Stimulated activated CD8-positive, alpha-beta memory T cell treated with anti-CD3 and anti-CD28 coated beads, Interleukin-7, amount 100 ng/mL, for 1 hour (primary cell): ENCODE measurements at regions not wholly inside any gene's neighbourhood (a gene's known extent, or its start where the extent isn't known, plus 50 kb on each side); places are given as distances from the start of the nearest gene placed in this dataset.
"Not testable (repeated sequence)": the region's sequence is repeated elsewhere in the genome, so short reads cannot be mapped to it uniquely, and the experiment has no call there.

Source experiments
- DNase-seq, 2 donors: peaks; one replicate each; pipeline ENCODE4 v3.0.0-alpha.2; 2020; ENCODE audit warnings: low read depth in 2 of 2

- DNase-seq, result not testable (repeated sequence)
Observed at GRCh38 chr7:68887116-68887515, 711.2 kb upstream of the AUTS2 start.

DNA sequence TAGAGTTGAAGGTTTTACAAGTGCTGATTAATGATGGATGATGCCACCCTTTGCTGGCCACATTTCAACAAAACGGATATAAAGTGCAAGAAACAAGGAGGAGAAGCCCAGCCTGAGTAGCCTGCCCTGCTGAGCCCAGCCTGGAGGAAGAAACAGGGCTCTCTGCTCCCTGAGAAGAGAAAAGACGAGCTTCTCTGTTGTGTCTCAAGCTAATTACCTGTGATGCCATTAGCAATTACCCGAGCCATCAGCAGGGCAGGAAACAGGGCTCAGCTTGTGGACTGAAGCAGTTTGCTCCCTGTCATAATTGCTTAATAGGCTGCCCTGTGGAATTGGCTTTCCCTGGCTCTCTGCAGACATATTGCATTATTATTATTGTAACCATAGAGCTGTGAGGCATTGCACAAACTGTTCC, 709.3 kb upstream of the AUTS2 start:
- DNase-seq, result no peak

GRCh38 chr7:68892236-68892635, 706.0 kb upstream of the AUTS2 start:
- DNase-seq, result no peak

DNA sequence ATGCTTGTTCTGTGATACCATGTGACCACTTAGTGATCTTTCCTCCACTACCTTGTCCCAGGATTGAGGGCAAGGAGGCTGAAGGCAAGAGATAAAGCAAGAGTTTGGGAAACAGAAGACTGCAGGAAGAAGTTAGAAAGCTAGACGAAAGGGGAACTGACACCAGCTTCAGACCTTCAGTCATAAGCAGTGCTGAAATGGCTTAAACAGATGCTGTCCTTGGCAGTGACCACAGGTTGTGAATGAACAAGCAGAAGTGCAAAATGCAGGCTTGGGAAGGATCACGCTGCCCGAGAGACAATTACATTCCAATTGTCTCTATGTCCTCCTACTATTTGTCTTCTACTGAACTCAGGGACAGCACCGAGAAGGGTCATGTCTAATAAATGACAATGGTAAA, 704.9 kb upstream of the AUTS2 start:
- no peak for DNase-seq

GRCh38 chr7:68899156-68899555, 699.1 kb upstream of the AUTS2 start:
- not testable (repeated sequence) for DNase-seq

DNA sequence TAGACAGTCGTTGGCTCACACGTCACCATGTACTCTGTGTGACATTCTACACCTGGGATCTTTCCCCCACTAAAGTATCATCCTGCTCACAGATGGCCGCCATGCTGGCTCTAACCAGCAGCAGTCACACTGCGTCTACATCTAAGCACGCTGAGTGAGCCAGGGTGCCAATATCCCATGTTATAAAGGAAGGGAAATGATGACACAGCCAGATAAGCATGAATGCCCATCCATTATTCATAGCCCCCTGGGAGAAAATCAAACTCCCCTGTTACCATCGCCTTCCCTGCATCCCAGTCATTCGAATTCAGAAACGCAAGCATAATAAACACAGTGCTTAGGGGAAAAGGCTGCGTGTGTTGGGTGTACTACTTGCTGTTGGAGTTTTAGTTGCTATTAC, 698.2 kb upstream of the AUTS2 start:
- DNase-seq, result no peak

- no peak for DNase-seq
Observed at GRCh38 chr7:68904630-68905029, 693.6 kb upstream of the AUTS2 start.

DNA sequence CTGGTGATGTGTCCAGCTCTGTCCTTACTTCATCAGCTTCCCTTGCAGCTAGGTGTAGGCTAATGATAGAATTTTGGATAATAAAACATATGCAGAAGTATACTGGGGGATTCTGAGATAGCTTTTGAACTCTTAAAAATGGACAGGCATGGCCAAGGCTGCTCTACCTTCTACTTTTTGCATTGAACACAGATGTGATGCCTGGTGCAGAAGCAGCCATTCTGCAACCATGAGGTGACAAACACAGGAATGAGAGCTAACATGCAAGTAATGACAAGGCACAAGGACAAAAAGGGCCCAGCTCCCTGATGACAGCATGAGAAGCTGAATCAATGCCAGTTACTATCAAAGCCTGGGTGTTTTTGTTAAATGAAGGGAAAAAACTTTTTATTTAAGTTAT, 686.5 kb upstream of the AUTS2 start:
- no peak for DNase-seq

GRCh38 chr7:68914006-68914405, 684.3 kb upstream of the AUTS2 start:
- no peak for DNase-seq

- no peak for DNase-seq
Observed at GRCh38 chr7:68917041-68917651, 681.1 kb upstream of the AUTS2 start.

- DNase-seq, result no peak
Observed at GRCh38 chr7:68918621-68919020, 679.7 kb upstream of the AUTS2 start.

- DNase-seq, result no peak
Observed at GRCh38 chr7:68922850-68923249, 675.4 kb upstream of the AUTS2 start.

DNA sequence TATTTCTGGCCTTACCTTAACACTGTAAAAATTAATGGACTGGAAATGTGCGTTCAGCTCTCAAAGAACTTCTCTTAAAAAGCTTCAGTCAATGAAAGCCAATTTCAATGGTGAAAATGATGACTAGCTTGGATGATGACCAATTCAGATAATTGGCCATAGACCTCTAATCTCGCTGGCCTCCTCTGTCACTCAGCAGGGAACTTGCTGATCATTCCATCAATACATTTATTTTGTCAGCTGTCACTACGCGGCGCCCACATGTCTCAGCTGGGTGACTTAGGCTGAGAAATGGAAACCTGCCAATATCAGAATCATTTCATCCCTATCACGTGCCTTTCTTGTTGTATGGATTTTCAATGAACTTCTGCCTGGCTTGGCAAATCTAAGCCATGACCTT, 673.0 kb upstream of the AUTS2 start:
- no peak for DNase-seq

DNA sequence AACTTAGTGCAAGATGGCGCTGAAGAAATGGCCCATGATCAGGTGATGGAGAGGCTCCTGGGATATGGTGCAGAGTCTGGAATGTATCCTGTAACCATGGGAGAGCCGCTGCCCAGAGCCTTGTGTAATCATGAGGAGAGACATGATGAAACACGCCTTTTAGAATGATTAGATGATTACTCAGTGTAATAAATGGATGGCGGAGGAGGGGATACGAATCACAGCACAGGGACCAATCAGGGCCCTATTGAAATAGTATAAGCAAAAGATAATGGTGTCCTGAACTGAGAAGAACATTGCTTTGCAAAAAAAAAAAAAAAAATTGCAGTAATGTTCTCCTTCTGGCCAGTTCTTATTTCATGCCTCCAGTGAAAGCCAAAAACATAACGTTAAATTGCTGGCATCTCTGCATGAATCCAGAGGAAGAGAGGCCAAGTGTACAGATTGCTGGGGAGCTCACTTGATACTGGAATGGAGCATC, 668.5 kb upstream of the AUTS2 start:
- no peak for DNase-seq

DNA sequence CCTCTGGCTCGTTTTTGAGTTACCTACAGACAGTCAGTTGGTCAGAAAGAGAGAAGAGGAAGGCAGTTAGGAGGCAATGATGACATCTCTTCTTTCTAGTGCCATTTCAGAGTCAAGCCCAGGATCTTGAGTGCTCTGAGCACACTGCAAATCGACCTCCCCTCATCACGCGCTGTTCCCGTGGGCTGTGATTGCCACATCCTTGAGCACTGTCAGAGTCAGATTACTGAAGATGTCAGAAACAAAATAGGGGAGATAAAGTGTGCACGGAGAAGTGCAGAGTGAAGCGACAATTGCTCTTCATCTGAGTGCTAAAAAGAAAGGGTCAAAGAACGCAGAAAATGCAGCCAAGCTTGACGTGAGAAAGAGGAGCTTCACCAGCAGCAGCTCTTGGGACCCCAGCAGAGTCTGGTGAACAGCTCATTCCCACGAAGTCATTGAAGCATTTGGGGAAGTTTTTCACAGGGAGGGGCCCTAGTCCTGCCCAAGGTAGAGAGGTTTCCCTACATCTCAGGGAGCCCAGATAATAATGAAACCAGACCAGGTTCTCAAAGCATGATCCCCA, 661.7 kb upstream of the AUTS2 start:
- DNase-seq, result no peak

- no peak for DNase-seq
Observed at GRCh38 chr7:68938151-68938550, 660.1 kb upstream of the AUTS2 start.

DNA sequence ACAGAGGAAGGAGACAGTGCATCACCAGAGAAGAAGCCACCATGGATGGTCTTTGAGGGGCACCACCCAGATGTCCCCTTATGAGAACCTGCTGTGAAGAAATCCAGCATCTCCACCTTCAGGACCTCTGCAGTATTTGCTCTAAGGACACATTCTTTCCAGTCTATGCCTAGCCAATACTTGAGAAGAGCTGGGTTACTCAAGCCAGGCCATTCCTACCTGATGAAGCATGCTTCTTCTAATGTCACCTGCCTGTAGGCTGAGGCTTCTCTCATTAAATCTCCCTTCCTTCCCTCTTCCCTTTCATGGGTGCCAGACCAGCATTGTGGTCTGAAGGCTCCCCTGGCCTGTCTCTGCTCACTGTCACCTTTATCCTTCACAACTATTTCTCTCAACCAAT, 654.5 kb upstream of the AUTS2 start:
- DNase-seq, result no peak

DNA sequence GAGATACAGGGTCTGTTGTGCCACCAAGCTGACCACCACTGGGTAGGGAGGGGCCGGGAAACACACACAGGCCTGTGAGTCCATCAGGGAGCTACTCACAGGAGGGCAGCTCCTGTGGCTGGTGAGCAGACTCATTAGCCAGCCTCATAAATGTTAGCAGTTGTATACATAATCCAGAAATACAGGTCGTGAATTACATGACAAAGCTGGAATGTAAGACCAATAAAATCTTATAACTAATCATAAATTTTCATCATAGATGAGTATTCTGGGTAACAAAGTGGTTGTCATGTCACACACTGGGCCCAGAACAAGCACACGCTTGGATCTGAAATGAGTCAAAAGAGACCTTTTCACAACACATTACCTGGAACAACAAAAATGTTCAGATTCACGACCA, 642.6 kb upstream of the AUTS2 start:
- DNase-seq, result no peak

DNA sequence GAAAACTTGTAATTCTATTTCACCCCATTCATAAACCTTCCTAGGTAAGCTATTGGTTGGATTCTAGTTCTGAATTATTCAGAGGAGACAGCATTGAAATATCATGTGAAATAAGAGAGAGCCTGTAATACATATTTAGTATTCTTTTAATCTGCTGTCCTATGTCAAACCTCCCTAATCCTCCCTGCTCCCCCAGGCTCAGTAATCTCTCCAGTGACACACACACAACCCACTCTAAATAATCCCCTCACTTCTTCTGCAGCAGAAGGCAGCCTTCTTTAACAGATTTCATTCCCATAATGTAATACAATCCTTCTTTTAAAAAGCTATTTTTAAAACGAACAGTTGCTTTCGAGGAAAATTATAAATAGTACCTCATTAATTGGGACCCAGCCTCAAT, 639.7 kb upstream of the AUTS2 start:
- DNase-seq, result no peak

- no peak for DNase-seq
Observed at GRCh38 chr7:68963552-68963951, 634.7 kb upstream of the AUTS2 start.

- no peak for DNase-seq
Observed at GRCh38 chr7:68964060-68964459, 634.2 kb upstream of the AUTS2 start.

GRCh38 chr7:68965351-68965750, 632.9 kb upstream of the AUTS2 start:
- no peak for DNase-seq

- DNase-seq, result no peak
Observed at GRCh38 chr7:68967598-68967997, 630.7 kb upstream of the AUTS2 start.

DNA sequence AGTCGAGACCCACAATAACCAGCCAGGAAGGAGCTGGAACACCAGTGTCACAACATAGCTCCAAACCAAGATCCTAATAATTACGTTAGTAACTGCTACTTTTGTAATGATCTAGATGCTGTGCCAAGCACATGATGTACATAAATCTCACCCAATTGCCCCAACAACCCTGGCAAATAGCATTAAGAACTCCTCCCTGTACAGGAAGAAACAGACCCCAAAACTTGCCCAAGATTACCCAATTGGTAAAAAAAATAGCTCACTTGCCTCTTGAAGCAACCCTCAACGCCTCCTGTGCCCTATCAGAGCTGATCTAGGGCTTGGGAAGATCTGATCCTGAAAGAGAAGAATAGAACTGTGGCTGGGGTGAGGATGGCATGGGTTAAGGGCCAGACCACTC, 628.7 kb upstream of the AUTS2 start:
- DNase-seq, result no peak
